Dermis microvascular lymphatic vessel endothelial cell (primary cell): ENCODE measurements at regions not wholly inside any gene's neighbourhood (a gene's known extent, or its start where the extent isn't known, plus 50 kb on each side); places are given as distances from the start of the nearest gene placed in this dataset.

Experiments
- DNase-seq, 2 donors: peaks; one replicate each; pipeline versions ENCODE4 v3.0.0 to v3.0.0-alpha.2; 2010; ENCODE audit warnings: low read depth in 2 of 2

- DNase-seq = no peak
Observed at GRCh38 chr3:69568951-69569350, 170.3 kb upstream of the MITF start.

DNA sequence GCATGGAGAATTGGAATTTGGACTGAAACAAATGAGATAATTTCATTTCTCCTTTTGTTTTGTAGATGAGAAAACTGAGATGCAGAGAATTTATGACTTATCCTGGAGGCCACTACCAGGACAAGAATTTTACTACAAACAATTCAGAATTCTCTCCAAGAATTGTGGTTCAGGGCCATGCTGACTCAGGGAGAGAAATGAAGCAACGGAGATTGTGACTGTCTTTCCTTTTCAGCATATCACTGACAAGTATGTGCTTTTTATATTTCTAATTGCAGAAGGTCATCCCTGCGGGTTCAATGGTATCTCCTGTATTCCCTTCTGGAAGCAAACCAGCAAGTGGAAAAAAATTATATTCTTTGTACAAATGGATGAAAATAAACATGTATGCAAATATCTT is 170.8 kb upstream of the MITF start:
- no peak for DNase-seq

GRCh38 chr3:69567710-69568052 is 171.6 kb upstream of the MITF start:
- DNase-seq = no peak

GRCh38 chr3:69567023-69567709 is 172.1 kb upstream of the MITF start:
- no peak for DNase-seq

GRCh38 chr3:69566275-69566674 is 173.0 kb upstream of the MITF start:
- no peak for DNase-seq

DNA sequence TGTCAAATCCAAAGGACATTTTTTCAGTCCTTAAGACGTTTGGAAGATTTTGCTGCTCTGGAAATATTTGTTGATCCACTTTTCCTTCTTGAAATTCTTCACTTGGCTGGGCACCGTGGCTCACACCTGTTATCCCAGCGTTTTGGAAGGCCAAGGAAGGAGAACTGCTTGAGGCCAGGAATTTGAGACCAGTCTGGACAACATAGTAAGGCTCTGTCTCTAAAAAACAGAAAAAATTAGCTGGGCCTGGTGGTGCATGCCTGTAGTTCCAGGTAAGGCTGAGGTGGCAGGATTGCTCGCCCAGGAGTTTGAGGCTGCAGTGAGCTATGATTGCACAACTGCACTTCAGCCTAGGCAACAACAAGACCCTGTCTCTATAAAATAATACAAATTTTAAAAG is 173.9 kb upstream of the MITF start:
- DNase-seq = no peak

DNA sequence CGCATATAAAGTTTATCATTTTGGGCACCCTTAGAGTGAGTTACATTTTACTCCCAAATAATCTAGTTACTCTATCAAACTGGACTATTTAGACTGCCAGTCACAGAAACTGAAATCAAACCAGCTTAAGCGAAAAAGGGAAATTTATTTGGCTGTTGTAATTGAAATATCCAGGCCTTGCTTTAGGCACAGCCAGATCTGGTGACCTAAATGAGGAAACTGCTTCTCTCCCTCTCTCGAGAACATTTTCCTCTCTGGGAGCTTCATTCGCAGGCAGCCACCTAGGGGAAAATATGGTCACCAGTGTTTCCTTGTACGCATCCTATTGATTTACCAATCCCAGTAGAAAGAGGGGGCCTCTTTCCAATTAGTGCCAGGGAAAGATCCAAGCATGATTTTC is 175.3 kb upstream of the MITF start:
- no peak for DNase-seq

GRCh38 chr3:69563151-69563550 is 176.1 kb upstream of the MITF start:
- DNase-seq = no peak

GRCh38 chr3:69562020-69562419 is 176.1 kb upstream of the FRMD4B start:
- DNase-seq = no peak

DNA sequence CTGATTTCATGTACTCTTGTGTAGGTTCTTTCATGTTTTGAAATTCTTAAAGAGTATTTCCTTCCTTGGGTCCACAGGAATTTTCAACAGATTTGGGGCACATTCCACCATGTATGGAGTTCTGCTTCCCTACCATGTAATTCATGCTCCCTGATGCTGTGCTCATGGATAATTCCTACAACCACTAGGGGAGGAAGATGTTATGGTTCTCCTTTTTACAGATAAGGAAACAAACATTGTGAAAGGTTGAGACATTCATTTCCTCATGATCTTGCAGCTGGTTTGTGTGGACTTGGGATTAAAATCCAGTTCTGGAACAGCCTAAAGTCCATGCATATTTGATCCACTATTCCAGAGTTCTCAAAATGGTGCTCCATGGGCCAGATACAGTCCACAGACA is 174.9 kb upstream of the FRMD4B start:
- no peak for DNase-seq

DNA sequence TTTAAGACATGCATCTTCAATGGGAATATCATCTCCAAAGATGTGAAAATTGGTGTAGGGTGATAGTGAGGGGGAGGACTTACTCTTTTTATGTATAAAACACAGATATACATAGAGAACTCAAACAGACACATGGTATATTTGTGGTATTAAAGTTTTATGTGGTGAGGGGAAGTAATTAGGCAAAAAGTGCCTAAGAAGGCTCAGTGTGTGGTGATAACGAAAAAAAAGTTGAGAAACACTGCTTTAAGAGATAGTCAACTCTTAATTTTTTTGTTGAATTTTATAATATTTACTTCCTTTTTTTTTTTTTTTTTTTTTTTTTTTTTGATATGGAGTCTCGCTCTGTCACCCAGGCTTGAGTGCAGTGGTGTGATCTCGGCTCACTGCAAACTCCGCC is 174.2 kb upstream of the FRMD4B start:
- no peak for DNase-seq

GRCh38 chr3:69558912-69559311 is 173.0 kb upstream of the FRMD4B start:
- DNase-seq = peak; percentile 49 to 82

DNA sequence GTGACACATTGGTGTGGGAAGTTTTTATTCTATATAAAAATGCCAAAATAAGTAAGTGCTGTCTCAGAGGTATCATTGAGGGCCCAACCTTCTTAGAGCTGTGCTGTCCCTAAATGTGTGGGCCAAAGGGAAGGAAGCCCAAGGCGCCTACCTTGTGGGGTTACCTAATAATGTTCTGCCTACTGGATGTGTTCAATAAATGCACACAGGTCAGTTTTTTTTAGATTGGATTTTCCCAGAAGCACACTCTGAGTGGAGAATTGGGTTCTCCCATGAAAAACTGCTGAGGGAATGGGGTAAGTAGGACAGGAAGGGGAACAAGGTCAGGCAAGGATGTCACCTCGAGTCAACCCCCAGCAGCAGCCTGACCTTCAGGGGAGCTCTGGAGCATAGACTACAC is 168.7 kb upstream of the FRMD4B start:
- no peak for DNase-seq

DNA sequence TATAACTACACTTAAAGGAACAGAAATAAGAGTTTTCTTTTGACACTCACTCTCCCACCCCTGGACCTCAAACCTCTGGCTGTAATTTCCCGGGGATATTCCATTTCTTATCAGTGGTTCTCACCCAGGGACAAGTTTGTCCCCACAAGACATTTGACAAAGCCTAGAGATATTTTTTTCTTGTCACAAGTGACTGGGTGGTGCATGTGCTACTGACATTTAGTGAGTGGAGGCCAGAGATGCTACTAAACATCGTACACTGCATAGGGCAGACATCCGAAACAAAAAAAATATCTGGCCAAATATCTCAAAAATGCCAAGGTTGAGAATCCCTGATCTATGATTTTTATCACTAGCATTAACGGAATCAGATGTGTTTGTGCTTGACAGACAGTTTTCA is 168.0 kb upstream of the FRMD4B start:
- no peak for DNase-seq

DNA sequence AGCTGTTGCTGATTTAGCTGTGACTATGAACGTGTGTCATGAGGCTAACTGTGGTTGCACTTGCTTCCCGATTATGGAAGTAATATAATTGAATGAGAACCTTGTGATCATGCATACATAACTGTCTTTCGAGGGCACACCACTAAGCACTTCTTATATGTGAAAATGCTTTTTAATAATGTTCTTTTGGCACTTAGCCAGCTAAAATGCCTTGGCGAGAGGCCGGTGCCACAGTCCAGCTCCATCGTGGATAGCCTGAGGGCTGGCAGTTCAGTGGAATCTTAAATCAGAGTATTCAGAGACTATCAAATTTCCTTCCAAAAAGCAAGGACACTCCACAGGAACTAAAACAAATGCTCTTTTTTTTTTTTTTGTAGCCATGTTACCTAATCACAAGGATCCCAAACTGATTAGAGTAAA is 161.6 kb upstream of the FRMD4B start:
- DNase-seq = no peak

GRCh38 chr3:69542805-69543429 is 157.0 kb upstream of the FRMD4B start:
- DNase-seq = no peak

- DNase-seq = peak in 1 of 2 donors; percentile 13
Observed at GRCh38 chr3:69542089-69542804, 156.4 kb upstream of the FRMD4B start.

DNA sequence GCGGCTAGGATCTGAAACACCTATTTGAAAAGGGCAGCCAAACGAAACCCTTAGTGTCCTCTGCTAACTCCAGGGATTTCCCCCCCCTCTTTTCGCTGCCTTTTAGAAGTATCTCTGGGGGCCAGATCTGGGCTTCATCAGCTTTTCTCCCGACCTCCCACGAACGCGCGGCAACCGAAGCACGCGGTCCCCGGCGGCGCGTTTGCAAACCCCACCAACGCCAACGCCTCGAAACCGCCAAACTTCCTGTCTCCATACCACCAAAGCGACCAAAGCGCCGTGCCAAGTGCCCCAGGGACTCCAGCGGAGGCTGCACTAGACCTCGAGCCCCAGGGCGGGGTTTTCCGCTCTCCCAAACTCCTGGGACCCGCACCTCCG is 155.8 kb upstream of the FRMD4B start:
- DNase-seq = peak in 1 of 2 donors; percentile 9

GRCh38 chr3:69540706-69541581 is 155.1 kb upstream of the FRMD4B start:
- DNase-seq = no peak

DNA sequence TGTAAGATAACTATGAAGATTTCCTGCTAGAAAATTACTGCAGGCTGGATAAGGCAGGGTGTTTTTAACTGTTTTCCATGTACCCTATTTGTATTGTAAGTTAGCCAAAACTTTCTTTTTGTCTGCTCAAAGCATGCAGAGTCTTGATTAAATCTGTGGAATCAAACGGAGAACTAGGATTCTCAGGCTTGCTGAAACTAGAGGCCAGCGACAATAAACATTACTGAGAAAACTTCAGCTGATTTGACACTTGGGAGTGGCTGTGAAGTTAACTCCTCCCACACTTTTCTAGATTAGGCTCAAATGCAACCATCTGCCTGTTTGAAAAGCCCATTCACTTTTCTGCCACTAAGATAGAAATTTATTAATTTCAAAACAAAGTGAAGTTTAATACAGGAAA is 153.2 kb upstream of the FRMD4B start:
- no peak for DNase-seq

DNA sequence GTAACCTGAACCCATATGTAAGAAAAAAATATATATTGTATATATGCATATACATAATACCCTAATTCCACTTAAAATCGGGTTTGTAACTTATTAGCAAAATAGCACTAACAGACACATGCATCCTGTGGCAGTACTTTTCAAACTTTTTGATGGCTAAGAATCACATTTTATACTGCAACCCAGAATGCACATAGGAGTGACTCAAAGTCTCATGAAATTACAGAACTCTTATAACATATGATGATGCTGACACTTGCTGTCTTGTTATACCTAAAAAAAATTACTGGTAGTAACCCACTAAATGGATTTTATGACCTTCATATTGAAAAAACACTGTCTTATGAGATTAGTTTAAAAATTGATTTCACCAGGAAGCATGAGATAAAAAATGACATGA is 152.4 kb upstream of the FRMD4B start:
- no peak for DNase-seq
